CD4-positive, CD25-positive, alpha-beta regulatory T cell (primary cell): ENCODE measurements at regions not wholly inside any gene's neighbourhood (a gene's known extent, or its start where the extent isn't known, plus 50 kb on each side); places are given as distances from the start of the nearest gene placed in this dataset.

Experiments
- ATAC-seq, 2 donors: fragments of 150-1000 bp; cut with Tn5 transposase; one replicate each; pipeline ENCODE4 v1.10.0; 2021; ENCODE audit warnings: low read depth in 2 of 2, moderate number of reproducible peaks in 2 of 2, moderate library complexity in 1 of 2
- DNase-seq, 3 donors: peaks; one replicate each; pipeline versions ENCODE4 v3.0.0 to v3.0.0-alpha.2; 2012 to 2022; ENCODE audit warnings: mixed read lengths in 1 of 3
- H3K27ac ChIP-seq: one replicate; pipeline ENCODE4 v1.7.0; 2013; ENCODE audit warnings: mild to moderate bottlenecking, low read length; ENCODE audit not compliant: insufficient read depth, poor library complexity, severe bottlenecking
- H3K27me3 ChIP-seq: one replicate; pipeline ENCODE4 v1.7.0; 2013; ENCODE audit warnings: low read length; ENCODE audit not compliant: control insufficient read depth, insufficient read depth
- H3K36me3 ChIP-seq: one replicate; pipeline ENCODE4 v1.7.0; 2013; ENCODE audit warnings: mild to moderate bottlenecking, low read length, moderate library complexity; ENCODE audit not compliant: control insufficient read depth, insufficient read depth
- H3K4me1 ChIP-seq: 2 replicates; pipeline ENCODE4 v1.7.0; 2013; ENCODE audit warnings: mild to moderate bottlenecking, low read length; ENCODE audit not compliant: insufficient read depth, control insufficient read depth, poor library complexity, severe bottlenecking
- H3K4me3 ChIP-seq: one replicate; pipeline ENCODE4 v1.7.0; 2013; ENCODE audit warnings: low read depth, mild to moderate bottlenecking, low read length, moderate library complexity
- H3K9me3 ChIP-seq, 2 experiments: 1 replicate in 1 of 2; 2 replicates in 1 of 2; pipeline ENCODE4 v1.7.0; 2013; ENCODE audit warnings: low read length in 2 of 2, mild to moderate bottlenecking in 1 of 2, moderate library complexity in 1 of 2; ENCODE audit not compliant: control insufficient read depth in 2 of 2
- H3K27ac Mint-ChIP-seq, 3 donors: one replicate each; pipeline ENCODE4 v1.8.0; 2020 to 2022; ENCODE audit warnings: mild to moderate bottlenecking in 3 of 3, mixed read lengths in 3 of 3, moderate library complexity in 2 of 3
- H3K27me3 Mint-ChIP-seq: one replicate; pipeline ENCODE4 v1.8.0; 2022; ENCODE audit warnings: mild to moderate bottlenecking, mixed read lengths
- H3K36me3 Mint-ChIP-seq: one replicate; pipeline ENCODE4 v1.8.0; 2020; ENCODE audit warnings: mixed read lengths
- H3K4me1 Mint-ChIP-seq, 4 donors: one replicate each; pipeline ENCODE4 v1.8.0; 2020 to 2022; ENCODE audit warnings: mixed read lengths in 4 of 4, mild to moderate bottlenecking in 1 of 4
- H3K4me3 Mint-ChIP-seq, 4 donors: one replicate each; pipeline ENCODE4 v1.8.0; 2020 to 2022; ENCODE audit warnings: mild to moderate bottlenecking in 4 of 4, mixed read lengths in 4 of 4, moderate library complexity in 3 of 4
- H3K9me3 Mint-ChIP-seq, 7 donors: one replicate each; pipeline ENCODE4 v1.8.0; 2020 to 2022; ENCODE audit warnings: mixed read lengths in 7 of 7, mild to moderate bottlenecking in 3 of 7, moderate library complexity in 2 of 7

DNA sequence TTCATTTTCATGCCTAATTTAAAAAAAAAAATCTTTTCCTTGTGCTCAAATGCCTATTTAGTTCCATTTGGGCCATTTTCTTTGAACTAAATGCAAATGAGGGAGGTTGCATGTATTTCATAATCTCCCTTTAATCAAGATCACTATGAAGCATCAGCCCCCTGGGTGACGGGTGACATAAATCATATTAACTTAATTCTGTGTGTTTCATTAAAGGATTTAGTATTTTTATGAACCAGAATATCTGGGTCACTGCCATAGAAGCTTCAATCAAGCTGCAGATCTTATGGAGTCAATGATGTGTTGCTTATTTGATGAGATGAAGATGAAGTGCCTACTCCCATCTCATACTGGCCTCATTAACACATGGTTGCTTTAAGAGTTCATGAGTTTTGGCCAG lies 301.9 kb upstream of the PRKCQ start:
- Histone ChIP-seq H3K27me3 (peaks cover 2% of the 10 kb centered on the region), H3K9me3 (no peaks in the 10 kb centered on the region), H3K4me1 (no peaks in the 10 kb centered on the region), H3K27ac (no peak overlapping the region), H3K4me3 (no peak overlapping the region), H3K36me3 (no peaks in the 10 kb centered on the region)
- no peaks in the 10 kb centered on the region for H3K9me3 Mint-ChIP-seq
- H3K4me3 Mint-ChIP-seq, result no peak overlapping the region
- DNase-seq (no peak), ATAC-seq (no peak)
- H3K27ac Mint-ChIP-seq, result no peak overlapping the region
- H3K27me3 Mint-ChIP-seq, result peaks cover 20% of the 10 kb centered on the region
- no peaks in the 10 kb centered on the region for H3K36me3 Mint-ChIP-seq
- H3K4me1 Mint-ChIP-seq, result peaks cover 4 to 7% (median 5%) of the 10 kb centered on the region in 4 donors

DNA sequence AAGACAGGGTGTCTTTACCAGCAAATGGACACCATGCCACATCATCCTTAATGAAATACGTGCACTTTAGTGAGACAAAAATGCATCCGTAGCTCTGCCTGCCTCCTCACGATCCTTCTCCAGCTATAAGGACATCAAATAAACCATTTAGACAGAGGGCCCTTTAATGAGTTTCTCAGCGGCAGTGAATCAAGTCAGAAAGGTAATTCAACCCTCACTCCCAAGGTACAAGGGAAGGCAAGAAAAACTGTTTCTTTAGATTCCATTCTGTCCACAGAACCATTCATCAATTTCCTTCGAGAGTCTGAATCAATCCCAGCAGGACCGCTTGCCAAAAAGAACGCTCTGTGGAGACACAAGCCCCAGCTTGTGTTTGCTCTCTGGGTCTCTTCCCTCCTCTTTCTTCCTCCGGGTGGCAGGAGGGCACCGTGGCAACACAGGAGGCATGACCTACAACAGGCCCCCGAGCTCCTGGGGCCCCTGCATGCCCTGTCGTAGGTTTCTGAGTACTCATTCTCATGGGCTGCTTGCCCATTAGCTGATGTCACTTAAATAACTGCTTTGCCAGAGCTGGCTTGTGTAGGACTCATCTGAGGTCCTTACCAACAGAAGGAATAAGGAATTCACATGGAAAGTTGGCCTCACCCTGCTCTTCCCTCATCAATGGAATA lies 297.8 kb upstream of the PRKCQ start:
- DNase-seq, result no peak
- no peak for ATAC-seq
- Histone ChIP-seq H3K36me3 (no peaks in the 10 kb centered on the region), H3K27ac (no peak overlapping the region), H3K27me3 (peaks cover 7% of the 10 kb centered on the region), H3K9me3 (no peaks in the 10 kb centered on the region), H3K4me3 (no peak overlapping the region), H3K4me1 (no peaks in the 10 kb centered on the region)
- Mint-ChIP-seq H3K4me3 (no peak overlapping the region), H3K27me3 (peaks cover 24% of the 10 kb centered on the region), H3K27ac (peak overlapping the region in 1 of 3 donors; percentile 58), H3K4me1 (no peaks in the 10 kb centered on the region), H3K9me3 (no peaks in the 10 kb centered on the region), H3K36me3 (no peaks in the 10 kb centered on the region)

DNA sequence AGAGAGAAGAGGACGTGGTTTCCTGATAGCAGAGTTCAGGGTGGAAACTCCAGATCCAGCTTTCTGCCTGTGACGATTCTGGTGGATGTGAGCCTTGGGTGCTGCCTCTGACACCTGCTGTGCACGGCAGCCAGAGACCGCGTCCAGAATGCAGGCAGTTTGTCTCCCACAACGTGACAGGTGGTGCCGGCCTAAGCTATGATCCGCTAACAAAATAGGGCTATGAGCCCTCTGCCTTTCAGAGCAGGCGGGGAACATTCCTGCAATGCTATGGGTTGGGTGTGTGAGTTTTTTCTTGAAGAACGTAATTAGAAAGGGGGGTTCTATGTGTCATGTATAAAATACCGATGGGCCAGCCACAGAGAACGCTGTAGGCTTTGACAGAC lies 297.3 kb upstream of the PRKCQ start:
- no peak for DNase-seq
- no peak overlapping the region for H3K27ac Mint-ChIP-seq
- Histone ChIP-seq H3K4me1 (no peaks in the 10 kb centered on the region), H3K27me3 (peaks cover 7% of the 10 kb centered on the region), H3K36me3 (no peaks in the 10 kb centered on the region), H3K9me3 (no peaks in the 10 kb centered on the region), H3K4me3 (no peak overlapping the region), H3K27ac (no peak overlapping the region)
- H3K4me1 Mint-ChIP-seq, result no peaks in the 10 kb centered on the region
- H3K4me3 Mint-ChIP-seq, result no peak overlapping the region
- H3K36me3 Mint-ChIP-seq, result no peaks in the 10 kb centered on the region
- H3K27me3 Mint-ChIP-seq, result peaks cover 24% of the 10 kb centered on the region
- H3K9me3 Mint-ChIP-seq, result no peaks in the 10 kb centered on the region
- ATAC-seq, result no peak

DNA sequence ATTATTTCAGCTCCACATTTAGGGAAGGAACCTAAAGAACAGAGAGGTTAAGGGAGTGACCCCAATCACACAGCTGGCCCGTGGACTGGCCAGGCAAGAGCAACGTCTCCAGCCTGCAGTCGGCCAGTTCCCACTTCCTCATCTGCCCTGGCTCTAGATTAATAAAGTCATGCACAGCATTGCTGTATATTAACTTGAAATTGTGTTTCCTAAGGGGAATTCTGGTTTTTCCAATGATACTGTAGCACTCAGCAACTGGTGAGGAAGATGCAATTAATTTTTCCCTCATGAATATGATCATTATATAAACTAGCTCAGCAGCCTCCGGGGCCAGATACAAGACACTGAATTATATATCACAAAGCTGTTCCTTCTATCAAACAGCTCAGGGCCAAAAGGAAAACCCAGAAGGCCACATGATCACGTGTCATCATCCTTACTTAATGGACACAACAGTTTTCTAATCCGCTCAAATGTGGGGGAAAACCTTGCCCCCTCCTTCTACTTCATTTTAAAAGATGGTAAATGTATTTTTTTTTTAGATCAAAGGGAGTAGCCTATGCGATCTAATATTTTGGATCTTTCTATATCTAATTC lies 295.3 kb upstream of the PRKCQ start:
- no peak overlapping the region for H3K4me3 Mint-ChIP-seq
- DNase-seq, result no peak
- Histone ChIP-seq H3K27ac (no peak overlapping the region), H3K4me3 (no peak overlapping the region), H3K27me3 (peaks cover 7% of the 10 kb centered on the region), H3K36me3 (no peaks in the 10 kb centered on the region), H3K9me3 (no peaks in the 10 kb centered on the region), H3K4me1 (no peaks in the 10 kb centered on the region)
- H3K9me3 Mint-ChIP-seq, result peaks cover 0 to 3% (median 0%) of the 10 kb centered on the region in 7 donors
- H3K27me3 Mint-ChIP-seq, result peaks cover 30% of the 10 kb centered on the region
- no peak overlapping the region for H3K27ac Mint-ChIP-seq
- H3K36me3 Mint-ChIP-seq, result no peaks in the 10 kb centered on the region
- no peaks in the 10 kb centered on the region for H3K4me1 Mint-ChIP-seq
- ATAC-seq, result no peak

DNA sequence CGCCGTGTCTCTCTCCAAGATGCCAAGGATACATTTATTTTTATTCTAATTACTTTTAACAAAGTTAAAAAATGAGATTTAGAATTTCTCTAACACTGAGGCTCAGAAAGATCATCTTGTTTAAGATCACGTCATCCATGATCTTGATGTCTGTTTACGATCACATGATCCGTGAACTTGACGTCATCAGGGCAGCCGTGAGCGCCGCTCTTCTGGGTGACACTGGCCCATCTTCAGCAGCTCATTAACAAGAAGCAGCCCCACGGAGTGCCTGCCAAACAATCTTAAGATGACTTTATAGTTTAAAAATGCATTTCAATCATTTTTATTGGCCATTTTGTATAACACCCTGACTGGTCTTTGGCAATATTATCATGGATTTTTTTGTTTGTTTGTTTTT lies 291.1 kb upstream of the PRKCQ start:
- H3K4me1 Mint-ChIP-seq, result no peaks in the 10 kb centered on the region
- H3K4me3 ChIP-seq, result no peak overlapping the region
- no peak overlapping the region for H3K27ac ChIP-seq
- ATAC-seq, result no peak
- no peaks in the 10 kb centered on the region for H3K36me3 ChIP-seq
- H3K36me3 Mint-ChIP-seq, result no peaks in the 10 kb centered on the region
- DNase-seq, result no peak
- H3K27ac Mint-ChIP-seq, result no peak overlapping the region
- no peaks in the 10 kb centered on the region for H3K9me3 ChIP-seq
- no peaks in the 10 kb centered on the region for H3K4me1 ChIP-seq
- peaks cover 30% of the 10 kb centered on the region for H3K27me3 Mint-ChIP-seq
- no peak overlapping the region for H3K4me3 Mint-ChIP-seq
- peaks cover 10% of the 10 kb centered on the region for H3K27me3 ChIP-seq
- H3K9me3 Mint-ChIP-seq, result peaks cover 0 to 3% (median 0%) of the 10 kb centered on the region in 7 donors

DNA sequence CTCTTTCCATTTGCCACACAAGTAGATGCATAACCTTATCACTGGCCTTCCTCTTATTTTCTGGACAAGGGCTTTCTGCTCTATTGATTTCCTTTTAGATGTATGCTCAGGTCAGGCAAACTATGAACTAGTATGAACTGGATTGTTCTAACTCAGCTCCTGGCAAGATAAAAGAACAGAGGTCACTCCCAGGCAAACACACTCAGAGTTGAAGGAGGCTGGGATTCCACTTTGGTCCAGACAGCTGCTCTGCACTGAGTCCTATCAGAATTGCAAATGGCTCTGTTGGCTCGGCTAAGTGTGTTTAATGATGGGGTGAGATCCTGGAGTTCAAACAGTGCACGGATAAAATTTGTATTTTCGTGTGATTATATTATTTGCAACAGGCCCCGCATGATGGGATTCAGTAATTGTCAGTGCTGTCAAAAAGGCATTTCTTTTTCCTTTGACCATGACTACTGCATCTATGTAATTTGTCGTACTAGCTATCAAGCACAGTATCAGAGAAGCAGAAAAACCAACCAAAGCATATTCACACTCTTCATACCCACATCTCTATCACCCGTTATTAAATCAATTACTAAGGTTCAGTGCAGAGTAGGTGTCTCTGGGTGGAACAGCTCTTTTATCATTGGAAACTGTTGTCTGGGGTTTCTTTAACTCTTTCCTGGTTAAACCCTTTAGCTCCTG lies 288.1 kb upstream of the PRKCQ start:
- Histone ChIP-seq H3K36me3 (no peaks in the 10 kb centered on the region), H3K27me3 (peaks cover 14% of the 10 kb centered on the region), H3K9me3 (no peaks in the 10 kb centered on the region), H3K4me1 (no peaks in the 10 kb centered on the region), H3K4me3 (no peak overlapping the region), H3K27ac (no peak overlapping the region)
- H3K4me3 Mint-ChIP-seq, result no peak overlapping the region
- ATAC-seq (no peak), DNase-seq (no peak)
- no peak overlapping the region for H3K27ac Mint-ChIP-seq
- H3K4me1 Mint-ChIP-seq, result no peaks in the 10 kb centered on the region
- H3K27me3 Mint-ChIP-seq, result peaks cover 44% of the 10 kb centered on the region
- peaks cover 0 to 5% (median 0%) of the 10 kb centered on the region in 7 donors for H3K9me3 Mint-ChIP-seq
- no peaks in the 10 kb centered on the region for H3K36me3 Mint-ChIP-seq

DNA sequence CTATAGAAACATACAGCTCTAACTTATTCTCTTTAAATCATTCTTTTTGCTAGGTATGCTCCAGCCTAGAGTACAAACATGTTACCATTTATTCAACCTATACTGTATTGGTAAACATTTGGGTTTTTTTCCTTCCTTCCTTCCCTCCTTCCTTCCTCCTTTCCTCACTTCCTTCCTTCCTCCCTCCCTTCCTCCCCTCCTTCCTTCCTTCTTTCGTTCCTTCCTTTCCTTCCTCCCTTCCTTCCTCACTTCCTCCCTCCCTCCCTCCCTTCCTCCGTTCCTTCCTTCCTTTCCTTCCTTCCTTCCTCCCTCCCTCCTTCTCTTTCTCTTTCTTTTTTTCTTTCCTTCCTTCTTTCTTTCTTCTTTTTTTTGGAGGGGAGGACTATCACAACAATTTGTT lies 286.7 kb upstream of the PRKCQ start:
- no peaks in the 10 kb centered on the region for H3K4me1 Mint-ChIP-seq
- DNase-seq, result no peak
- H3K27me3 ChIP-seq, result peaks cover 11% of the 10 kb centered on the region
- H3K36me3 Mint-ChIP-seq, result no peaks in the 10 kb centered on the region
- no peaks in the 10 kb centered on the region for H3K9me3 ChIP-seq
- H3K4me3 ChIP-seq, result no peak overlapping the region
- peaks cover 2 to 4% (median 3%) of the 10 kb centered on the region in 7 donors for H3K9me3 Mint-ChIP-seq
- no peaks in the 10 kb centered on the region for H3K36me3 ChIP-seq
- no peak overlapping the region for H3K27ac ChIP-seq
- no peak overlapping the region for H3K27ac Mint-ChIP-seq
- H3K27me3 Mint-ChIP-seq, result peaks cover 43% of the 10 kb centered on the region
- no peak for ATAC-seq
- no peak overlapping the region for H3K4me3 Mint-ChIP-seq
- H3K4me1 ChIP-seq, result no peaks in the 10 kb centered on the region

DNA sequence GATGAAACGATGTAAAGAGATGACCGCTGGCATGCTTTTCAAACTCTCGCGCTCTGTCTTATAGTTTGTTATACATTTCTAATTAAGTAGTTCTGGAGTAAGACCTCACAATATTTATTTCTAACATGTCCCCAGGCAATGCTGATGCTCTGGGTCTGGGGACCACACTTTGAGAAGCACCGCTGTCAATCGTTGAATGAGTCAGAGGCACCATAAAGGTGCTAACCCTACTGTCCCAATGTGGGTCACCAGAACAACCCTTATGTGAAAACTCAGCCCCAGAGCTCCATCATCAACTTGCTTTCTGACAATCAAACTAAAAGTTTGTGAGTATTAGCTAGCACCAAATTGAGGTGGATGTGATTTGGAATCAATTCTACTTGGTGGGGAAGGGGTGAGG lies 284.1 kb upstream of the PRKCQ start:
- H3K4me3 ChIP-seq, result no peak overlapping the region
- no peaks in the 10 kb centered on the region for H3K36me3 ChIP-seq
- ATAC-seq, result no peak
- no peaks in the 10 kb centered on the region for H3K4me1 ChIP-seq
- no peak for DNase-seq
- H3K4me3 Mint-ChIP-seq, result no peak overlapping the region
- H3K27me3 Mint-ChIP-seq, result peaks cover 43% of the 10 kb centered on the region
- no peak overlapping the region for H3K27ac Mint-ChIP-seq
- no peaks in the 10 kb centered on the region for H3K9me3 ChIP-seq
- no peaks in the 10 kb centered on the region for H3K4me1 Mint-ChIP-seq
- no peak overlapping the region for H3K27ac ChIP-seq
- H3K9me3 Mint-ChIP-seq, result peaks cover 0 to 4% (median 3%) of the 10 kb centered on the region in 7 donors
- H3K27me3 ChIP-seq, result peaks cover 11% of the 10 kb centered on the region
- no peaks in the 10 kb centered on the region for H3K36me3 Mint-ChIP-seq
